ENCODE measurements at regions not wholly inside any gene's neighbourhood (a gene's known extent, or its start where the extent isn't known, plus 50 kb on each side); places are given as distances from the start of the nearest gene placed in this dataset.
"Not testable (repeated sequence)": the region's sequence is repeated elsewhere in the genome, so short reads cannot be mapped to it uniquely, and the experiment has no call there.

DNA sequence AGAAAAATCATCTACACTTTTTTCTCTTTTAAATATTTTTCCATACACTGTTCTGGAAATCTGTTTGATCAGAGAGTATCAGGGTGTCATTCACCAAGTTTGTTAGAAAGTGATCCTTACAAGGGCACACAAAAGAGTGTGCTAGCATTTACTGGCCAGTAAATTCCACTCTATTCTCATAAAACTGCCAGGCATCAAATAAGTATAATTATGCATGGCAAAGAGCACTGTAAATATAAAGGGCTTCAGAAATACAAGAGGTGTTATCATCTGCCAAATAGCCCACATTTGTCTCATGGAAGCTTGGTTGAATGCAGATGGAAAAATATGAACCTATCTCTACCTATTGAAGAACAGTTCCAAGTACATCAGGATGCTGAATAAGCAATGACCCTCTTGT, 847.3 kb upstream of the ACVR2A start:
- ATAC-seq, result no peak

DNA sequence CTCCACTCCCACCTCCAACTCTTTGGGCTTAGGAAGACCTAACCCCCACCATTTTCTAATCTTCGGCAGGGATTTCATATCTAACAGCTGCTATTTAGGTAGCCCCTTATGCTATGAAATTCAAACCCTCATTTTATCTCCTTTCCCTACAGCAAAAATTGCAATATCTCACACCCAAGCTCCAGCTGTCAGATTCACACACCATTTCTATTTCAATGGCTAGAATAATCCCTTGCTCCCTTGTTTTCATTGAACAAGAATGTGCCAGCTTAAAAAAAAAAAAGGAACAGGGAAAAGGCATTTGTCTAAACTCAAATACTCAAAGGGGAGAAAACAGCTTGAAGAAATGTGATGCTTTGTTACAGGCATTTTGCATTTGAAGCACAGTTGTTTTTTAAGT, 850.6 kb upstream of the ACVR2A start:
- ATAC-seq, result no peak

DNA sequence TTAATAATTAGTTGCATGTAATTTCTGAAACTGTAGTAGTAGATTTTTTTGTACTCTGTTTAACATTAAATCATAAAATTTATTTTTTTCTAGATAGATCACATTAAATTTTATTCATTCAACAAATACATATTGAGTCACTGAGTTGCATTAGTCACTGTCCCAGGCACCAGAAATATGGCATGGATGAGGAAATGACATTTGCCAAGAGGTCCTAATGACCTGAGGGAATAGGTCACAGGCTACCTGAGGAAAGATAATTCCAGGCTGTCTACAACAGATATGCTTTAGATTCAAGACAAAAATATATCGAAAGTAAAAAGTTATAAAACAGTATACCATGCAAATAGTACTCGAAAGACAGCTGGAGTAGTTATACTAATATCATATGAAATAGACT, 852.4 kb upstream of the ACVR2A start:
- no peak for ATAC-seq

DNA sequence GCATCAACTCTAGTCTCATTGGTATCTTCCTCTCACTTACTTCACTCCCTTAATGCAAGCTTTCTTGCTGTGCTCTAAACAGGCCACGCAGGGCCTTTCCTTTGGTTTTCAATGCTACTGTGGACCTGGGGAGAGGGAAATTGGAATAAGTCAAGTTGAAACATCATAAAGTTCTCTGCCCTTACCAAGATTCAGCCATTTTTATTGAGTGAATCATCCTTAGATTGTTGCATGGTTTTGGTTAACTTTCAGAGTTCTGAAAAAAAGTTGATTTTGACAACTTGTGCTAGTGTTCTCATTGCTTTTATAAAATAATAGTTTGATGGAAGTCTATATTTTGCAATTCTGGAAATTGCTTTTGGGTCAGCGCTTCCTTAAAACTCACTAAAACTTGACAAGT, 852.8 kb upstream of the ACVR2A start:
- ATAC-seq, result no peak

DNA sequence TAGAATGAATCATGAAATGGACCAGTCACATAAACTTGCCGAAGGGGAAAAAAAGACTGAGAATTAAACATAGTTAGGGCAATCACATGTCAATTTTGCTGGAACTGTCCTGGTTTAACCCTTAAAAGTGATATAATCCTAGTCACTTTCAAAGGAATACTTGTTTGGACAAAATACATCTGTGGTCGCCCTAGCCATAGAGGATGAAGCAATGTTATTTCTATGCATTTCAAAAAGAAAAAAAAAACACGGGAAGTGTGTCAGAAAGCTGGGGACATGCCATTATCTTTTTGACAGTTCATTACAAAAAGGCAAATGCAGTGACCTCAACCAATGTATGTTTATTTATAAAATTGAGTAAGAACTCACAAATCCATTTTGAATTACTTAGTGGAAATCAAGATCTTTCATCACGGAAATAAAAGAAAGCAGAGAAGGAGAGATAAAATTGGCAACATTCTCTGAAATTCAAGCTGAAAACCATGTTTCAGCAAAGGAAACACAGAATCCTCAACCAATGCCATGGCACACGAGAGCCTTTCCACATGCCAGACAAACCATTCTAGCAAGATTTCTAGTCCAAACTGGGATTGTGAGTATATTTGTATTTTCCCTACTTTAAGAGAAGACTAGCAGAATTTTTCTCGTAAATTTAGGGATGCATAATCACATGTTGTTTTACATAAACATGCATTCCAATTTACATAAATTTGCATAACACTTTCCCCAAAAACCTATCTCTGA, 854.3 kb upstream of the ACVR2A start:
- ATAC-seq, result no peak

DNA sequence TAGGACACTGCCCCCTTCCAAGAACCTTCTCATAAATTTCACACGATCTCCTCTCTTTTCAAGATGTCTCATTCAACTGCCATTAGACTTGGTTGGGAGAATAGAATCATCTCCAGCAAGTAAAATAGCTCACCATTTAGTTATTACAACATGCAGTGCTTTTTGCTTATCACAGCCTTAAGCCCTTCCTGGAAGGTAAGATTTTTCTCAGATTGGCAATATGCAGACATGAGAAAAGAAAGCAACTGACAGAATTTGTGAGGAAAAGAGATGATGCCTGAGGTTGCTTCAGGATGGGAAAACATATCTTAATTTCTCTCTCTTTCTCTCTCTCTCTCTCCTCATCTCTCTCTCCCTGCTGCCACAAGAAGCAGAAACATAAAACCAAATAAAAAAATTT, 855.1 kb upstream of the ACVR2A start:
- ATAC-seq, result no peak

DNA sequence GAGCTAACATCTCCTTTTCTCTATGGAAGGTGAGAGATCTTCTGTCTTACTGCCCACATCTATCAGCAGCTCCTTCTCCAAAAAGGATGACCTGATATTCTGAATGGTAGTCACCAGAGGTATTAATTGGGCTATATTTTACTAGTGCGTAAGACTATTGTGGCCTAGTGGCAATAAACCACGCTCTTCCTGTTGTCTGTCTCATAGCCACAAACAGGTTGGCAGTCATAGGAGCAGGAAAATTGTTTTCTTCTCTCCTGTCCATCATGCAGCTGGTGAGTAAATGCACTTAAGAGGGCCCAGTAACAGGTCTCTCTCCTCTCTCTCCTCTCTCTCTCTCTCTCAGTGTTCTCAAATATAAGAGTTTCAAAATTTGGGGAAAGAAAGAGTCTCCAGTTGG, 856.8 kb upstream of the ACVR2A start:
- no peak for ATAC-seq

DNA sequence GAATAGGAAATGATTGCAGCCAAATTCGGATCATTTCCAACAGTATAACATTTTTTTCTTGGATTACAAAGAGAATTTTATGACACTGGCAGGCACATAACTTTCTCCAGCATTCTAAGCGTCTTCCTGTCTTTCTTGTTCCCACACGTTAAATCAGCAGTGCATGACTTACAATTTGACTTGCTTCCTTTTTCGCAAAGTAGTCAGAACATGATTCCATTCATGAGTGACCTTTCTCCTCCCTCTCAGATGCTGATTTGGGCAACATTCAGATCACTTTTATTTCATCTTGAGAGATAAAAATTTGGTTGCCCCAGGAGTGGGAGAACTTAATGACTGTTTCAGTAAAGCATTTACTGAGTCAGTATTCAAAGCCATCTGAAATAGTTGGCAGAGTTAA, 858.7 kb upstream of the ACVR2A start:
- no peak for ATAC-seq

DNA sequence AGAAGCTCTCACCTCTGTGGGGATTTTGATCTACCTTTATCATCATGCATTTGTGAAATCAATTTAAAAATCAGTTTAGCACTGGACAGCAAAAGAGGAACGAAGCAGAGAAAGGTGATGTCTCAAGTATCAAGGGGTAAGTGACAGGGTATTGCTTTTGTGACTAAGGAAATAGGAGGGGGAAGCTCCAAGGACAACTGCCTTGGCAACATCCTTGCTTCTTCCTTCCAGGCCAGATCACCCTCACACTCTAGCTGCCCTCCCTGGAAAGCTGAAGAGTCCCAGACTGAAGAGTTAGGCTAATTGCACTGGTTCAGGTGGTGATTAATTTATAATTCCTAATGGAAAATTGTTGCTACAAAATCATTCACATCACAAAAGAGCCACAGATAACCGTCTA, 859.1 kb upstream of the ACVR2A start:
- ATAC-seq, result no peak

DNA sequence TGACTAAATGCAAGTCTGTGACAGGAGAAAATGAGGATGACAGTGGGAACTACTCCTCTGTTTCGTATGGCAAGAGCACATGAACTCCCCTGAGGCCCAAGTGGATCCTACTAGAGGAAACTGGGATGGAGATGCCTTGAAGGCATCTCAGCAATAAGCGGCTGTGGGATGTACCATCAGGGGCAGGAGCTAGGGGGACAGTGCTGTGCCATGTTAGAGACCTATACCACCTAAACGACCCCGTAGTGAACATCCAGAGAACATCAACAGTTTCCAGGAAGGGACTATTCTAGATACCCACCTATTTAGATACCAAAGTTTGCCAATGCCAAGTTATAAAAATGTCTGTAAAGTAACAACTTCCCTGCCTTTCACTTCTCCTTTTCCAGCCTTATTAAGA, 860.8 kb upstream of the ACVR2A start:
- no peak for ATAC-seq

DNA sequence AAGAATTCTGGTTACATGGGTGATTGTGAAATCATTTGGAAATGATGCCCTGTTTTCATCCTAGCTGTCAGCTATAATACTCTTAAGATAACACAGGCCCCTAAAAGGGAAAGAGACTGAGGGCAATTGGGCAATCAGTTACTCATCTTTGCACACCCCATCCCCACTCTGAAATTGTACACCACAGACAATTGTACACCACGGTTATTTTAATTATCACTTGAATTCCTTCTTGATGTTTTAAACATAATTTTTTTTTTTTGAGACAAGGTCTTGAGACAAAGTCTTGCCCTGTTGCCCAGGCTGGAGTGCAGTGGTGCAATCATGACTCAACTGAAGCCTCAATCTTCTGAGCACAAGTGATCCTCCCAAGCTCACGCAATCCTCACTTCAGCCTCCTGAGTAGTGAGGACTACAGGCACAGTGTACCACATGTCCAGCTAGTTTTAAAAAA, 862.4 kb upstream of the ACVR2A start:
- no peak for ATAC-seq

DNA sequence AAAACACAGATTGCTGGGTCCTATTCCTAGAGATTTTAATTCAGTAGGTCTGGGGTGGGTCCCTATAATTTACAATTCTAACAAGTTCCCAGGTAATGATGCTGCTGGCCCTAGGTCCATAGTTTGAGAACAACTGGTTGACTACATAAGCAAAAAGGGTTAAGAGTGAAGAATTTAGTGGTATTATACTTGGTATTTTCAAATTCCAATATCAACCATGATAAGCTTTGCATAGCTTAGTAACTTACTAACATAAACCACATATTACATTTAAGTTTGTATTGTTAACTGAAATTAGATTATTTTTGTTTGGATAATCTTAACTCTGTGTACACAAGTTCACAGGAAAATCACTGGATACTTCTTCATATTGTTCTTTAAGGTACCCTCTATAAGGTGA, 862.9 kb upstream of the ACVR2A start:
- no peak for ATAC-seq

DNA sequence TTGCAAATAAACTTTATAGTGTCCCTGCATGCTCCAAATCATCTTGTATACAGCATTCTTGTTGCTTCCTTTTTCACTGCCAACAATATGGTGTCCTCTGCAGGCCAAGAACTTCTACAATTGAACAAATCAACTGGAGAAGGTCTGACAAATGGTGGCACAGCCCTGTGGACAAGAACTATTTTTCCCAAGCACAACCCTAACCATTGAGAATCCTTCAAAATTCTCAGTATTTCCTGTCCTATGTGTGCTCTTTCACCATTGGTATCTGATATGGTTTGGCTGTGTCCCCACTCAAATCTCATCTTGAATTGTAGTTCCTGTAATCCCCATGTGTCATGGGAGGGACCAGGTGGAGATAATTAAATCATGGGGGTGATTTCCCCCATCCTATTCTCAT, 865.1 kb upstream of the ACVR2A start:
- ATAC-seq, result no peak

DNA sequence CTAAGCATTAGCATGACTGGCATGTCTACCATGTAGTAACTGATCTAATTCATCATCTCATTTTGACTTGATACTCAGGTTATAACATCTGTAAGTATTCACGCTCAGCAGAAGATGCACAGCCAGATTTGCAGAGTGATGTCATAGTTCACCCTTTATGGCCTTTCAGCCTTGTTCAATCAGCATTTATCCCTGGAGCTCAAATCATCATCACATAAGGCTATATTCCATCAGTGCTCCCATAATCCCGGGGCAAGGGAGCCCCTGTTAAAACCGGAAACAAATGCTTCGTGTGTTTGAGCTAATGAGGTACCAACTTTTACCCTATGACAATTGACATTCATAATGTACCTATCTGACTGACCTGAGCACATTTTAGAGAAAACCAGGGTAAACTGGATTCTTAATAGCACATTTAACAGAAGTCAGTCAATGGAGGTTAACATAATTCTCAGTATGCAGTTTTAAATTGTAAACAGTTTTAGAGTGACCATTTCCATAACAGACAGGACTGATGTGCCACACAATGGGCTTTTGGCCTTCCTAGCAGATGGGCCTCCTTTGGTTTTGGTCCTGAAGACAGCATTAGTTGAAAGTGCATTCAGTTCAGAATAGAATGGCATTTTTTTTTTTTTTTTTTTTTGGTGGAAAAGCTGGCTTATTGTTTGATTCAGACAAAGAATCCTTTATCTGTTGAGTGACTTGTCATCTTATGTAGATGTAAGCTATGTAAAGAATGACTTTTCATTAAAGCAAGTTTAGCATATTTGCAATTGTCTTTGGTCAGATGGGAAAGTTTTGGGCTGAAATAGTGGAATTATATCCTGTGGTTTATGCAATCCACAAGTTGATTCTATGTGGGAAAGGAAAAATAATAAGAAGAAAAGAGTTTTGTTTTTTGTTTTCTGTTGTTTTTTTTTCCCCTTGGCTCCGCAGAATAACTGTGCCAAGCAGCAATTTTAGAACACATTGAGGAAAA, 866.0 kb upstream of the ACVR2A start:
- ATAC-seq, result no peak

DNA sequence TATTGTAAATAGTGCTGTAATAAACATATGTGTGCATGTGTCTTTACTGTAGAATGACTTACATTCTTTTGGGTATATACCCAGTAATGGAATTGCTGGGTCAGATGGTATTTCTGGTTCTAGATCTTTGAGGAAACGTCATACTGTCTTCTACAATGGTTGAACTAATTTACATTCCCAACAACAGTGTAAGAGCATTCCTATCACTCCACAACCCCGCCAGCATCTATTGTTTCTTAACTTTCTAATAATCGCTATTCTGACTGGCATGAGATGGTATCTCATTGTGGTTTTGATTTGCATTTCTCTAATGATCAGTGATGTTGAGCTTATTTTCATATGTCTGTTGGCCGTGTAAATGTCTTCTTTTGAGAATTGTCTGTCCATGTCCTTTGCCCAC, 873.8 kb upstream of the ACVR2A start:
- ATAC-seq, result not testable (repeated sequence)

DNA sequence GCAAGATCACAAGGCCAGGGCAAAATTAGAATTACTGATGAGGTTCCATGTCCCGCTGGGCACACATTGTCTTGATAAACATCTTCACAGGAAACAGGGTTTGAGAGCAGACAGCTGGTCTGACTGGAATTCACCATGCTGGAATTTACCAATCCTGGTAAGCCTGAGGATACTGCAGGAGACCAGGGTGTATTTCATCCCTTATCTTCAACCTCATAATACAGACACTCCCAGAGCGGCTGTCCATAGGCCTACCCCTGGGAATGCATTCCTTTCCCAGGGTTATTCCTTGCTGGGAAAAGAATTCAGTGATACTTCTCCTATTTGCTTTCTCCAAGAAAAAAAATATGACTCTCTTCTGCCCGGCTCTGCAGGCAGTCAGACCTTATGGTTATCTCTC, 875.1 kb upstream of the ACVR2A start:
- ATAC-seq, result not testable (repeated sequence)

DNA sequence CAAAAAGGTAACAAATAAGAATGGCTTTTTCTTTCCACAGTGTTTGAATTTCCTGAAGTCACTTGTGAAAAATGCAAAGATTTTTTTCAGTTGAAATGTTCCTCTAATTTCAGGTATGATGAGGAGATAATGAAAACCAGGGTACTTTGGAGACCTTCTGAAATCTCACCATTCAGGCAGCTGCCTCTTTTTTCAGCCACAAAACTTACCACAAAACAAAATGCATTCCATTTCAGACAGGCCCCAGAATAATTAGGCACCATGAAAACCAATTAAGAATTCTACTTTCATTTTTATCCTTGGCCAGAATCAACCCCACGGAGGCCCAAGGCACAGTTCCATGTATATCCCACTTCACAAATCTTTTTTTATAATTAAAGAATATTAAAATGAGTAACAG, 880.3 kb upstream of the ACVR2A start:
- no peak for ATAC-seq

DNA sequence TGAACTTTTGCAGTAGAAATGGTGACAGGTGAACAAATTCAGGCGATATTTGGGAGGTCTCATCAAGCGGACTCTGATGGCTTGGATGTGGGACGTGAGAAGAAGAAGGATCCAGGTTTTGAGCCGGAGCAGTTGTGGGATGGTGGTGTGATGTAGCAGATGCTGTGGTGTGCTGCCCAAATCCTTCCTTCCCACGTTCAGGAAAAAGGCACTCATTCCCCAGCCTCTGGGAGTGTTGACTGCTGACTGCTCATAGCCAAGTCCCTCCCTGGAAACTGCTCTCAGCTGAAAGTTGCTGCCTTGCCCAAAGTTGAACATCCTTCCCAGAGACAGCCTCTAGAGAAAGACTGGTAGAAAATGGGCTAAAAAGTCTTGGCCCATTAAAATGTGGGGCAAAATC, 890.3 kb upstream of the ACVR2A start:
- no peak for ATAC-seq

DNA sequence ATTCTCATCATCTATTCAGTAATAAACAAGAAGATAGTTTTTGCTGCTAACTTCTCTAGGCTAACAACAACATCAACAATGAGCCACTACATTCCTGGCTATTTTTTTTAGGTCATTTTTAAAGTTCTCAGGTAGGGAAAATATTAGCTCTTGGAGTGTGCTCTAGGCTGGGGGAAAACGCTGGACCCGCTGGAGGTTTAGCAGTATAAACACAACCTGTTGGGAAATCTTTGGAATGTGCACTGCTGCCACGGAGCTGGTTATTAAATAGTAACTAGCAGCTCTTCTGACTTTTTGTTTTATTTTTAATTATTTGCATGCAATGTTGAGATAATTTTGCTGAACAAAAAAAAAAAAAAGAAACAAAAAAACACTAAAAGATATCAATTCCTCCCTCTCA, 892.1 kb upstream of the ACVR2A start:
- no peak for ATAC-seq

DNA sequence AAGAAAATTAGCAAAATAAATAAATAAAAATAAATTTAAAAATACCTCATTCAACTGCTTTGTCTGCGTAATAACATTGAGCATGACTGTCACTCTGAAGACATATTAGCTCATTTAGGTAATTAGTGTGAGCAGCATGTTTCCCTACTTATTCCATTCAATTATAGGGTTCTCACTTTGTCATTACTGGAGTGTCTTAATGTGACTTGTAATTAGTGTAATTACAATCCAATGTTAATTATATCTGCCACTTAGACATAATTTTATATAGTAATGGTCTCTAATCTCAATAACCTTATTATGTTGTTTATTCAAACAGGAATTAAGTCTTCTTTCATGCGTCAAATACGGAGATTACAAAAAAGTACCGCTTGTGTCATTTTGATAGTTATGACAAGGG, 893.9 kb upstream of the ACVR2A start:
- ATAC-seq, result no peak

DNA sequence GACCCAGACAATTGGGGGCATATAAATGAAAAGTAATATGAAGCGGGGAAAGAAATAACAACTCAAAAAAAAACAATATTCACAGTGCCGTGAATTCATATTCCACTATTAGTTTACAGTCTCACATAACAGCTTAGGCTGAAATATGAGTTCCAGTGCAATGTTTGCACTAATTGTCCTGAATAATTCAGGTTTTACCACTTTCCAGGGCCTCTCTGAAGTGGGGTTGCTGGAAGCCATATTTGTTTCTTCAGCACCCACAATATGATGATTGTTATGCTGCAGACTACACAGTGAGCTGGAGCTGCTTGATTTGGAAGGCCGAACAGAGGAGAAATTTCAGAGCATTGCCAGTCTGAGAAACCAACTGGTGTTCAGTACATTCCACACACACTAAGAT, 894.5 kb upstream of the ACVR2A start:
- ATAC-seq, result no peak

DNA sequence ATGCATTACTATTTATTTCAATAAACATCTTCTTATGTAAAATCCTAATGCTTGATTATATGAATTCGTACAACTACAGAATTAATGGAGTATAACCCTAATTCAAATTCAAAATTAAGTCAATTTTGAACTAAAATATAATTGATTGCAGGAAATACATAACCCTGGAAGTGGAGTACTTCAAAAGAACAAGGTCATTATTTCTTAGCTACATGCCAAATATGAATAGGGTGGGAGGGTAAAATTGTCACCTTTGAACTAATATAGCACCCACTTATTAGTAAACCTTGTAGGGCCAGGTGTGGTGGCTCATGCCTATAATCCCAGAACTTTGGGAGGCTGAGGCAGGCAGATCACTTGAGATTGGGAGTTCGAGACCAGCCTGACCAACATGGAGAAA, 895.4 kb upstream of the ACVR2A start:
- ATAC-seq, result no peak

DNA sequence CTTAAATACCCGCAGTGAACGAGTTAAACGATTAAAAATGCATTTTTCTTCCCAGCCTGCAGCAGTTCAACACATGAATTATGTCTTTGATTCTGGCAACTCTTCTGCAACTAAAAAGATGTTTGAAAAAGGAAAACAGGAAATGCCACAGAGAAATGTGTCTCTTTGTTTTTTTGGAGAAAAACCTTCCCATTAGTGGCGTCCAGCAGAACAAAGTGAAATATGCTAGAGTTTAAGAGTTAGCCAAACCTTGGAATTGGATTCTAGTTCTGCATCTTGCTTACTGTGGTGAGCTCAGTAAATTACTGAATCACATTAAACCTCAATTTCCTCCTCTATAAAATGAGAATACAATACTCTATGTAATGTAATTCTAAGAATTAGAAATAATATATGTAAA, 900.2 kb upstream of the ACVR2A start:
- no peak for ATAC-seq
